ENCODE measurements at regions not wholly inside any gene's neighbourhood (a gene's known extent, or its start where the extent isn't known, plus 50 kb on each side); places are given as distances from the start of the nearest gene placed in this dataset.

DNA sequence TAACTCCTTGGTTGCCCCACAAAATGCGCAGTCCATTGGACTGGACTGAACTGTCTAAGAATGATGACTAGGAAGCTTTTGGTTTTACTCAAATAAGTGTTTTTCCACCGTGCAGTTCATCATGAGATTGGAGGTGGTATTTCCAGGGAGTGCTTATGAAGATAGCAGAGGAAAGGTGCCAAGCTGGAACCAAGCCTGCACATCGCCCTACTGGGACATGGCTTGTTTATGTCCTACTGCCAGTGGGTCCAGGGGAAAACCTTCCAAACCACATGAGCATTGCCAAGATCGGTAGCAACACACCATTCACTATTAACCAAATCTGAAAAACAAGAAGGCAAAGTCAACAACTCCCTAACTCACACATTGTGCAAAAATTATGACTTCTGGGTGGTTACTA is 54.7 kb upstream of the DSCAM start:
- no peak for DNase-seq

DNA sequence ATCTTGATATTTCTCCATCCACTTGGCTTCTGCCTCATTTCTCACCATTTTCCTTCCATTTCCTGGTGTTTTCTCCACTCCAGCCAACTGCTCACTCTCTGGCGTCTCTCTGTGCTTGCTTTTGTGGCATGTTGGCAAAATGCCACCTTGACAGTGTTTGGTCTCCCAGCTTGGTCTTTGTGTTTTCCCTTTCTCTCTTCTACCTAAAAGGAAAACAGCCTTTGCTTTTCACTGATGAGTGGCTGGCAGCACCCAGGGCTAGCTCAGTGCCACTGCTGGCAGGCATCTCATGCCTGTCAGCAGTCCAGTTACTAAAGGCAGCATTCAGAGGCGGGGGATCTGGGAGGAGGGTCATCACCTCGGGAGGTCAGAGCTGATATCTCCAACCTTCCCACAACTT is 55.3 kb upstream of the DSCAM start:
- DNase-seq = no peak

DNA sequence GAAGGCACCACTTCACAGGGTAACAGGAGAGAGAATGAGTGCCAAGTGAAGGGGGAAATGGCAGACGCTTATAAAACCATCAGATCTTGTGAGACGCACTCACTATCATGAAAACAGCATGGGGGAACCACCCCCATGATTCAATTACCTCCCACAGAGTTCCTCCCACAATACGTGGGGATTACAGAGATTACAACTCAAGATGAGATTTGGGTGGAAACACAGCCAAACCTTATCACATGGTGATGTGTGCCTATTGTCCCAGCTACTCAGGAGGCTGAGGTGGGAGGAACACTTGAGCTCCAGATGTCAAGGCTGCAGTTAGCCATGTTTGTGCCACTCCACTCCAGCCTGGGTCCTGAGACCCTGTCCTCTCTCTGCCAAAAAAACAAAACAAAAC is 56.0 kb upstream of the DSCAM start:
- no peak for DNase-seq

DNA sequence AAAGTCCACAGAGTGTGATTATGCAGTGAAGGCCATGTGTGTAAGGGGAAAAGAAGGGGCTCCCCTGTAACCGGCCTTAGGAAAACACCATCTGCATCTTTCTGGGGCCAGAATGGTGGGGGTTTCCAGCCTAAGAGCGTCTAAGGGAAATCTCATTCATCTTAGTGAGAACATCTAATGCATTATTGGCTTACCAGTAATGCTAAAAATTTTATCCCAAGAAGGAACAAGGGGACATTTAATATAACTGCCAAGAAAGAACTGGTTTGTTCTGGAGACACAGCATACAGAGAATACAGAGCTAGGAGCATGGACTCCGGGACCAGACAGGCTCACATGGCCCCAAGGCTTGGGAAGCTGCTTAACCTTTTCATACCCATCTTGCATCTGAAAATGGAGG is 58.3 kb upstream of the DSCAM start:
- DNase-seq = no peak

DNA sequence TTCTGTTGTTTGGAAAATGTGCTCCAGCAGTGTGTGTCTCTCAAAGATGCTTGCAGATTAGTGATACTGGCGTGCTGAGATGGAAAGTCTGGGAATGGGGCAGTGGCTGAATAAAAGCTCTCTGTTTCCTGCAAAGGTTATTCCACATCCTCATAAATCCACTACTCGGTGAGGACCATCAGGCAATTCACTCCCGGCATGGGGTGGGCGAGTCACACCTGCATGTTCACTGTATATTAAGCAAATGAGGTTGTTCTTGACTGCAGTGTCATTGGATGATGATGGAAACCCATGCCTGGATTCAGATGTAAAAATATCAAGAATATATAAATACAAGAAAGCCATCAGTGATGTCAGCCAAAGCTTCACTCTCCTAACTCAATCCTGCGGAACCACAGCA is 65.4 kb upstream of the DSCAM start:
- no peak for DNase-seq

DNA sequence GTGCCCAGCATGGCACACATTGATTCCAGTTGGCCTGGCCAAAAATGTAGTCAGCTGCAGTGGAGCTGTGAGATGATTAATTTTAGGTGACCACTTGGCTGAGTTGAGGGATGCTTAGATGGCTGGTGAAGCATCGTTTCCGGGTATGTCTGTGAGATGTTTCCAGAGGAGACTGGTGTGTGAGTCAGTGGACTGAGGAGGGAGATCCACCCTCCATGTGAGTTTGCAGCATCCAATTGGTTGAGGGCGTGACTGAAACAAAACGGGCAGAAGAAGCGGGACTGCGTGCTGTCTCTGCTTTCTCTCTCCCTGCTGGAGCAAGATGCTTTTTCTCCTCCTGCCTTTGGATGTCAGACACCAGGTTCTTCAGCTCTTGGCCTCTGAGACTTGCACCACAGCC is 68.2 kb upstream of the DSCAM start:
- DNase-seq = no peak

DNA sequence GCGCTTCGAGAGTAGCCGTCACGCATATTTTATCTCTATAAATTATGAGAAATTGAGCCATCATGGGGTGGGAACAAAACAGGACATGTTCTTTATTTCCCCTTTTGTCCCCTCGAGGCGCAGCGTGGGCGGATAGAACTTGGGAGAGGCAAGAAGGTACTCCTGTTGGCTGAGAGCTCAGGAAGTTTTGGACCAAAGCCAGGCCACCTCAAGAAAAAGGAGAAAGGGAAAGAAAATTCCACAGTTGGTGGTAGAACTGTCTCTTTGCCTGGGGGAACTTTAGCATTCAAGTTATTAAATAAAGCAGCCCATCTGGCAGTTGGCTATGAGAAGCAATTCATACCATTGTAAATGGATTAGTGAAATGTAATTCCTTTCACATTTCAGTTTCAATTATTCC is 76.4 kb upstream of the DSCAM start:
- no peak for DNase-seq

DNA sequence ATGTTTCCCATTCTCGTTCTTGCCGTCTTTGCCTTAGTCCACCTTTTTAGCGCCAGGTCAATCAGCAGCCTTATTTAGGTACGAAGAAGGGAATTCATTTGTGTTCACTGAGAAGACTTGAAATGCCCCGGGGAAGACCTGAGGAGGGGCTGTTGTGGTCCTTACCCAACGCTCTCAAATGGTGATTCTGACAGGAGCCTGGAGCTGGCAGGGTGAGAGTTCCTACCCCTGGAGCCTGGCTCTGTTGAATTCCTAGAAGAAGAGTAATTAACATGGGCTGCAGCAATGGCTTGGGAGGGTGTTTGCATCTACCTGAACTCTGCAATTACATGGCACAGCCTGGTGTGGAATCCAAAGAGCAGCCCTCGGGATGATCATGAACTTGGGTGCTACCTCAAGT is 76.9 kb upstream of the DSCAM start:
- DNase-seq = no peak

DNA sequence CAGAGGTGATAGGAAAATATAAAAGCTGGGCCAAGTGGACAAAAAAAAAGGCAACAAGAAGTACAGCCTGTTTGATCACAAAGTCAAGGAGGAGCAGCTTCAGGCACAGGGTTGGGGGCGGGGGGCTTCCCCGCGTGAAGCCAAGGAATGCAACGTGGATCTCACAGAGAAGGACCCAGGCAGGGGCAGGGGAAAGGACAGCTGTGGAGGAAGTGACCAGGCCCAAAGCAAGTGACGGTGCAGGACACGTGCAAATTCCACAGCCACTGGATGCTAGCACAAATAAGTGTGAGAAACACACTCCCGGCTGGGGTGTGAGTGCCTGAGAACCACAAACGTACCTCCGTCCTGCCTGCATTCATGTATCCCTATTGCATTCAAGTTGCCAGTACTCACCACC is 77.7 kb upstream of the DSCAM start:
- DNase-seq = no peak

DNA sequence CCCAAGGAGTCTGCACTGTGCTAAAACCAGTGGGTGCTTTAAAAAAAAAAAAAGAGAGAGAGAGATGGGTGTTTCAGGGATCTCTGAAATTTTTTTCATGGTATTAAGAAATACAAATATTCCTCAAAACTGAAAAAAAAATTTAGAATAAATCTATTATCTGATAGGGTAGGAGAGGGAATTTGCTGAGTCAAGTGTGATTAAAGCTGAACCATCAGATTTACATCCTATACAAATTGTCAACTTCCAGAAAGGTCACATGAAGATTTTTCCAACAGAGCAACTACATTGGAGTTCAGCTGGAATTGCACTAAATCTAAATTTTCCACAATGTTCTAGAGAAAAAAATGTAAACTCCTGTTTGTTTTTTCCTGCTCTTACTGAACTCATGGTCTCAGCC is 79.3 kb upstream of the DSCAM start:
- no peak for DNase-seq

DNA sequence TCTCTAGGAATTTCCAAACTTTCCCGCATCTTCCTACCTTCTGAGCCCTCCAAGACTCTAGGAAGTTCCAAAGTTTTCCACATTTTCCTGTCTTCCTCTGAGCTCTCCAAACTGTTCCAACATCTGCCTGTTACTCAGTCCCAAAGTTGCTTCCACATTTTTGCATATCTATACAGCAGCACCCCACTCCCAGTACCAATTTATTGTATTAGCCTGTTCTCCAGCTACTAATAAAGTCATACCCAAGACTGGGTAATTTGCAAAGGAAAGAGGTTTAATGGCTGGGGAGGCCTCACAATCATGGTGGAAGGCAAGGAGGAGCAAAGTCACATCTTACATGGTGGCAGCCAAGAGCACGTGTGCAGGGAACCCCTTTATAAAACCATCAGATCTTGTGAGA is 82.9 kb upstream of the DSCAM start:
- no peak for DNase-seq

DNA sequence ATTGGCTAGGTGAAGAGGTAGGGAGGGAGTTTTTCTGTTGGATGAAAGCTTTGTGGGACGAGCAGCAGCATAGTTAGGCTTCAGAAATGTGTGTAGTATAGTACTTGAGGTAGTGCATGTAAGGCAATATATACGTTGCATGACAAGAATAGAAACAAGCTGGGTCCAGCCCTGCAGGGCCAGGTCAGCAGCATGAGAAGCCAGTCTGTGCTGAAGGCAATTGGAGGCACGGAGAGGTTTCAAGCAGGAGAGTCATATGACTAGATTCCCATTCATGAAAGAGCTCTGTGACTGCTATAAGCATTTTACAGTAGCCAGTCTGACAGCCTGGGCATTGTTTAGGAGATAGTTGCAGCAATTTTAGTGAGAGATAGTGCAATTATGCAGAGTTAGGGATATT is 84.2 kb upstream of the DSCAM start:
- no peak for DNase-seq

DNA sequence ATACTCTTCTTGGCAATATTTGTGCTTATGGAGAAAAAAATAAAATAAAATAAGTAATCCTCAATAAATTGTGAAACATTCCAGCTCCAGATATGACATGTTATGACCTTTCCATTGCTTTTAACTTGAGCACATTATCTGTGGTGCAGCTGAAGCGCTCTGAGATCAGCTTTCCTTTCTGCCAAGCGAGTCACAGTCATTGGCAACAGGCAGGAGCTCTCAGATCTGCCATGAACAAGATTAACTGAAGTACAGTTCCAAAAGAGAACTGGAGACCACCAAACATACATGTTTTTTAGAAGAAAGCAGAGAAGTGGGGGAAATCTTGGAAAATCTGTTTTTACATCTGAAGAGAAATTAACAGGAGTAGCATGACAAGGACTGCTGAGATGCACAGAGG is 89.2 kb upstream of the DSCAM start:
- no peak for DNase-seq

DNA sequence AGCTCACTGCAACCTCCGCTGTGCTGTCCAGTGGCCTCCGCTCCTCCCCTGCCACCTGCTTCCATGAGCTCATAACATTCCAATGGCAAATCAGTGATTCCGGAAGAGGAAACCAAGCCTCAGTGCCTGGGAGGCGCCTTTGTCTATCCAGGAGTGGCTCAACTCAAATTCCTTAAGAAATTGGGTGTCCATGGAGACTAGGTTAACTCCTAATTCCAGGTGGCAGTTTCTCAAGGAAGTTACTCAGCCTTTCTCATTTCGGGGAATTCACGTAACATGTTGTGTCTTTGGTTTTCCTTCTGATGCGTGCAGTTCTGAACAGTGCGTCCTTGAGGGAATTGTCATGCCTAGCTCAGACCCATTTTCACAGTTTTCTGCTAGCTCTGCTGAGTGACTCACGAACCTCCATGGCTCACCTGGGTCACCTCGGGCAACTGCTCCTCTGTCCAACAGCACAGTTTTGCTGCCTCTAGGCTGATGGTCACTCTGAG is 89.9 kb upstream of the DSCAM start:
- DNase-seq = no peak

DNA sequence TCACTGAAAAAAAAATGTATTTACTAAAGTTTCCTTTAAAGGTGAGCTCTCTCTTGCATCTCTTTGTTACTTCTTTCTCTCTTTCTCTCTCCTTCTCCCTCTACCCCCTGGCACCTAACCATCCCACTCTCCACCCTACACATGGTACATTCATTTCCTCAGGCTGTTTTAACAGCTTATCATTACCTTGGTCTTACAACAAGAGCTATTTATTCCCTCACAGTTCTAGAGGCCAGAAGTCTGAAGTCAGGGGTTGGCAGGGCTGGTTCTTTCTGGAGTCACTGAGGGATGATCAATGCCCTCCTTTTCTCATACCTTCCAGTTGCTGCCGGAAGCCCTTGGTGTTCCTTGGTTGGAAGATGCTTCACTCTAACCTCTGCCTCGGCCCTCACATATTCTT is 91.1 kb upstream of the DSCAM start:
- no peak for DNase-seq

DNA sequence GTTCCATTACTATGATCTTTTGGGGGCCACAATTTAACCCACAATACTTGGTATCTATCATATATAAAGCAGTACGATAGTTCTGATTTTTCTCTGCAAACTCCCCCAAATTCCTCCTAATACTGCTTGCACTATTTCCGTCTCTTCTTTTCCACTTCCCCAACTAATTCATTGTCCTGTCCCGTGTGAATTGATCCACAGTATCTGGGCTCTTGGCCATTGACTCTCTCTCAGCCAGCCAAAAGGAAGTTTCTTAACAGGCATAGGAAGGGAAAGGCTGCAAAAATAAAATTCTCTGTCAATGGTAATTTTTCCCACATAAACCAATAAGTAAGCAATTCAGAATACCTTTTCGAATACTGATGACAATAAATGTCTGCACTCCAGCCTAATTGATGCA is 91.7 kb upstream of the DSCAM start:
- no peak for DNase-seq

DNA sequence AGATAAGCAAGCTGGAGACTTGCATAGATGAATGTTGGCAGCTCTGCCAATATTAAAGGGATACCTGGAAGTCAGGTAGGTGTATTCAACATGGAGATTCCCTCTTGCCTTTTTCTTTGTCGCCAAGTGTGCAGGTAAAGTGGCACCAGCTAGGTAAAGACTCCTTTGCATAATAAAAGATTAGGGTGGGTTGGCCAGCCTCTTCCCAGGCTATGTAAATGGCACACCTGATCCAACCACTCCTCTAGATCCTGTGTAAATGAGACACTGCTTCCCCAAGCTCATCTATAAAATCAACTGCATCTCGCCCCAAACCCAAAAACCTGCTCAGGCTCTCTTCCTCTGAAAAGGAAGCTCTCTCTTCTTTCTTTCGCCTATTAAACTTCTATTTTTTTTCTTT is 100.8 kb upstream of the DSCAM start:
- no peak for DNase-seq

DNA sequence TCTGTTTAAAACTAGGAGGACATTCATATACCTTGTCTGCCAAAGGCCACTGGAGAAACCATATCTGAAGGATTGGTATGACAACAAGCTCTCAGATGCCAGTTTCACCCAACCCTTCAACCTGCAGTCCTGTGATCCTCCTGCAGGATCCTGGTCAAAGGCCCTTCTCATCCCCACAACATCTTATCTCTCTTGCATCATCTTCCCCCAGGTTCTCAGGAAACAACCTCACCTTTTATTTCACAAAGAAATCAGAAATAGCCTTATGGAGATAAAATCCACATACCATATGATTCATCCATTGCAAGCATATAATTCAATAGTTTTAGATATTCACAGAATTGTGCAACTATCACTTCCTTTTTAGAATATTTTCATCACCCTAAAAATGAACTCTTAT is 104.0 kb upstream of the DSCAM start:
- DNase-seq = no peak

DNA sequence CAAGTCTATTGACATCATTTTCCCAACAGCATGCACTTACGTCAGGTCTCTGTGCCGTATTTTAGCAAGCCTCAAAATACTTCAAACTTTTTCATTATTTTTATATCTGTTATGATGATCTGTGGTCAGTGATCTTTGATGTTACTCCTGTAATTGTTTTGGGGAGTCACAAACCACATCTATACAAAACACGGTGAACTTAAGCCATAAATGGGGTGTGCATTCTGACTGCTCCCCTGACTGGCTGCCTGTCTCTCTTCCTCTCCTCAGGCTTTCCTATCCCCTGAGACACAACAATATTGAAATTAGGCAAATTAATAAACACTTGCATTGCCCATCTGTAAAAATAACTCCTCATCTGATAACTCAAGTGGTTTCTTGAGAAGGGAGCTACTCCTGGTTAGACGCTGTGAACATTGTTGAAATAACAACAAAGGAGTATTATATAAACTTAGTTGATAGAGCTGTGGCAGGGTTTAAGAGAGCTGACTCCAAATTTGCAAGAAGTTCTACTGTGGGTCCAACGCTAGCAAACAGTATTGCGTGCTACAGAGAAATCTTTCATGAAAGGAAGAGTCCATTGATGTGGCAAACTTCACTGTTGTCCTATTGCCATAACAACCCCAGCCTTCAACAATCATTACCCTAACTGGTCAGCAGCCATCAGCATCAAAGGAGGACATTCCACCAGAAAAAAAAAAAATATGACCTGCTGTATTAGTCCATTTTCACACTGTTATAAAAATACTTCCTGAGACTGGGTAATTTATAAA is 105.8 kb upstream of the DSCAM start:
- no peak for DNase-seq

DNA sequence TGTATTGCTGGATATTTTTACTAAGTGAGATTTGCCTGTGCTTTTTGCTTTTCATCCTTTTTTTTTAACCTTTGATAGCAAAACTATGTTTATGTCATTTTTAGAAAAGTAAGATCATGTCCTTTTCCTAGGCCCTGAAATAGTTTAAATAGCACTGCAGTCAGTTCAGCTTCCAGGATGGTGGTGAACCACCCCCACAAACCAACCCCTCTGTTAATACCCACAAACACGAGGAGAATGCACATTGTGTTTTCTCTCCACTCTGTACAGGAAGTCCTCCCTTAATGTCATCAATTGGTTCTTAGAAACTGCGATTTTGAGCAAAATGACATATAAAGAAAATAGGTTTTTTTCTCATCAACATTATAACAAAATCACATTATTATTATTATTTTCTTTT is 117.7 kb upstream of the DSCAM start:
- no peak for DNase-seq

DNA sequence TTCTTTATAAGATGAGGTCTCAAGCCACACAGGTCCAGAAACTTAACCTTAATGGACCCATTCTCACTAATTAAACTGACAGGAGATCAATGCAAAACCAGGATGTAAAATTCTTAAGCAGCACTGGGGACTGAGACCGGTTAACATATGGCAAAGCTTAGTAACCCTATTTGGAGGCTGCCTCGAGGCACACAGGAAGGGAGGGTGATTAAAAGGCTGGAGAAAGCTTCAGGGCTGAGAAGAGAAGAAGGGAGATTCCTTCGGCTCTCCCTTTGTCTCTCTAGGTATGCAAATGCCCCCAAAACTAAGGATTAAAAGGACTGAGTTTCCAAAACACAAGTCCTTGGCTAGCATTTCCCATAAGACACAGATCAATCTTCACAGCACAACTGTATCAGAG is 120.8 kb upstream of the DSCAM start:
- DNase-seq = no peak

DNA sequence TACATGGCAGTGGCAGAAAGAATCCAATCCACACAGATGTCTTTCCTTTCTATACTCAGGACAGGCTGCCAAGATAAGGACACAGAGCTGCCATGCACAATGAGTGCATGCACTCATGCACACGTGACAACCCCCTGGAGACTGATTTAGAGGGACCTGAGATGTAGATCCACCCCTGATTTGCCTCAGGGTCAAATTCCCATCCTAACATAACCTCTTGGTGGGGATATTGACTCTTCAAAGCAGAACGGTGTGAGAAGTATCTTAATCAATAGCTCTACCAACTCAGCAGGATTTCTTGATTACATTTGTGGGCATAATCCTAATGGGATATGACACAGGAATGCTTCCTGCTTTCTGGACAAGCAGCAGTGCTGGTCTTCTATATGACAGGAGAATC is 125.2 kb upstream of the DSCAM start:
- no peak for DNase-seq

DNA sequence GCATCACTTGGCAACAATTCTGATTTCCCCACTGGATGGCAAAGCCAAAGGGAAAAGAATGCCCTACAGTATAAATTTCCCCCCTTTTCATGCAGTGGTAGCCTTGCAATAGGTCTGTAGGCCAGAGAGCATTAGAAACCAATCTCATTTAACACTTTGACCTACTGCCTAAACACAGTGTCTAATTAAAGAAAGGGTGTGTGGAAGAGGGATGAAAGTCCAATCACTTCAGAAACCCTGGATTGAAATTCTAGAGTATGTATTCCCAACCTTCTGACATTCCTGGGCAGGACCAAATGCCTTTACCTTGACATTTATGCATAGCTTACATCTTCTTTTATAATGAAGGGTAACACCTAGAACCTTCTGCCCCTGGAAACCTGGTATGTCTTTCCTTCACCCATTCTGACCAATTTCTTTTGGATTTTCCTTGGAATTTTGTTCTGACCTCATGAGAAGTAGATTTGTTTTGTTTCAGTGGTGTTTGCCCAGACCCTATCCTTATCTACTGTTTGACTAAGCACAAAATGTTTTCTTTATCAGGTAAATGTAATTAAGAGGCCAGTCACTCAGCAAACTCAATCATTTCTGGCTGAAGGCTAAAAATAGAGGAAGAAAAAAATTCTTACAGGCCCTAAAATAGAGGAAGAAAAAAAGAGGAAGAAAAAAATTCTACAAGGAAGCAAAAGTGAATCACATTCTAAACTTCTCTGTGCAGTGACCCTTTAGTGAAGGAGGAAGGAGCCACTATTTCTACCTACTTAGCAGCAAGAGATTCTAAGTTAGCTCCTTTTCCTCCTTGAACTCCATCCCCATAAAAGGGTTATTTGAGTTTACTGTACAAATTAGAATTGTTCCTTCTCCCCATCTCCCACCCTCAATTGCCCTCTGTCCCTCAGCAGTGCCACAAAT is 129.5 kb upstream of the DSCAM start:
- no peak for DNase-seq

DNA sequence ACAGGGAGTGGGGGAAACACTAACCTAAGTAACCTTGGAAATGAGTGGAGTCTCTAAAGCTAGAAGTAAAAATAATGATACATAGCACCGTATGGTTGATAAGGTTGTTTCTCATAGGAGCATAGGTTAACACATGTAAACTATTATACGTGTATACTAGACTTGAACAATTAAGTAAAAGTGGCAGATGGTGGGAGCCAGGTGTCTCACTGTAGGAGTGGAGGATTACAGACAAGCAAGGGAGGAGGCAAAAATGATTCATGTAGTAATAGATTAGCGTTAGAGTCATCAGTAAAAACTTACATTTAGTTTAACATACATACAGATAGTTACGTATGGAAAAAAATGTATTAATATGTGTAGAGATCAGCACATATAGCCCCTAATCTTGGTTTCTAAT is 138.4 kb upstream of the DSCAM start:
- DNase-seq = no peak

All from stimulated activated CD4-positive, alpha-beta T cell treated with anti-CD3 and anti-CD28 coated beads, Interleukin-15, amount 100 ng/mL, for 24 hours (primary cell).